Mucosa of descending colon (tissue), 3 donors: ENCODE measurements at regions not wholly inside any gene's neighbourhood (a gene's known extent, or its start where the extent isn't known, plus 50 kb on each side); places are given as distances from the start of the nearest gene placed in this dataset.

Experiments
- ATAC-seq: fragments of 200-7000 bp; cut with Tn5 transposase; one replicate; pipeline ENCODE4 v1.9.1; 2020; ENCODE audit warnings: mild to moderate bottlenecking, moderate library complexity
- DNase-seq, 3 donors: peaks; one replicate each; pipeline ENCODE4 v3.0.0-alpha.2; 2020
- H3K36me3 ChIP-seq: fragments of 200-600 bp; one replicate; pipeline ENCODE4 v1.8.0; 2021; ENCODE audit warnings: low read depth, mild to moderate bottlenecking
- H3K4me1 ChIP-seq: fragments of 200-600 bp; one replicate; pipeline ENCODE4 v1.8.0; 2021; ENCODE audit warnings: low read depth, mild to moderate bottlenecking
- H3K4me3 ChIP-seq: fragments of 200-600 bp; one replicate; pipeline ENCODE4 v1.8.0; 2021; ENCODE audit warnings: mild to moderate bottlenecking
- H3K9me3 ChIP-seq: fragments of 200-600 bp; one replicate; pipeline ENCODE4 v1.8.0; 2021; ENCODE audit warnings: mild to moderate bottlenecking
- CTCF ChIP-seq: fragments of 200-600 bp; IDR thresholded peaks from one replicate; pipeline ENCODE4 v1.8.0; 2022; ENCODE audit warnings: antibody characterized with exemption, mild to moderate bottlenecking
- intact Hi-C, 2 donors: fragments of 100-400 bp; cut with DNase I in 1 of 2; cut with micrococcal nuclease in 1 of 2; formaldehyde crosslinking; loops; one replicate each; pipeline versions ENCODE4 v1.11.0 to v1.11.1; 2022; cut with DNase I, micrococcal nuclease
- donor health status: DM: no; HTN: no; CAD: no; lungs with moderate emphysema.
- donor health status: DM: no; HTN: no; CAD: no.
- donor health status: DM: no; HTN: yes; CAD: no.

DNA sequence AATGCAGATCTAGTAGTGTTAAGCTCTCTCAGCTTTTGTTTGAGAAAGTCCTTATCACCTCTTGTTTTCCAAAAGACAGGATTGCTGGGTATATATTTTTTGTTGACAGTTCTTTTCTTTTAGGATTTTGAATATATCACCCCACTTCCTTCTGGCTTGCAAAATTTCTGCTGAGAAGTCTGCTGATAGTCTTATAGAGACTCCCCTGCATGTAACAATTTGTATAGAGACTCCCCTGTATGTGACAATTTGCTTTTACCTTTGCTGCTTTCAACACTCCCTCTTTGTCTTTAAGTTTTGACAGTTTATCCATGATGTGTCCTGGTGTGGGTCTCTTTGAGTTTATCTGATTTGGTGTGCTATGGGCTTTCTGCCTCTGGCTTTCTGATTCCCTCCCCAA, 115.0 kb upstream of the CCDC85A start:
- Histone ChIP-seq H3K36me3 (no peaks in the 10 kb centered on the region), H3K4me1 (no peaks in the 10 kb centered on the region), H3K4me3 (no peak overlapping the region), H3K9me3 (no peaks in the 10 kb centered on the region)
- no peak for DNase-seq
- ATAC-seq, result no peak
- intact Hi-C loops, result no loop called here
- no peak for TF ChIP-seq CTCF

- TF ChIP-seq CTCF, result no peak
Measured at GRCh38 chr2:56077359-56077915, 106.4 kb upstream of the CCDC85A start.

GRCh38 chr2:56082665-56083064, 101.1 kb upstream of the CCDC85A start:
- intact Hi-C loops, result no loop called here
- H3K36me3 ChIP-seq, result no peaks in the 10 kb centered on the region
- no peak for ATAC-seq
- no peak for DNase-seq
- H3K4me1 ChIP-seq, result no peaks in the 10 kb centered on the region
- H3K9me3 ChIP-seq, result no peaks in the 10 kb centered on the region
- no peak overlapping the region for H3K4me3 ChIP-seq
- no peak for TF ChIP-seq CTCF

More at GRCh38 chr2:56077359-56077915, 106.4 kb upstream of the CCDC85A start:
- no peaks in the 10 kb centered on the region for H3K9me3 ChIP-seq
- peak in 1 of 3 donors; percentile 12 for DNase-seq
- no peaks in the 10 kb centered on the region for H3K4me1 ChIP-seq
- intact Hi-C loops, result no loop called here
- no peak overlapping the region for H3K4me3 ChIP-seq
- no peak for ATAC-seq
- no peaks in the 10 kb centered on the region for H3K36me3 ChIP-seq

DNA sequence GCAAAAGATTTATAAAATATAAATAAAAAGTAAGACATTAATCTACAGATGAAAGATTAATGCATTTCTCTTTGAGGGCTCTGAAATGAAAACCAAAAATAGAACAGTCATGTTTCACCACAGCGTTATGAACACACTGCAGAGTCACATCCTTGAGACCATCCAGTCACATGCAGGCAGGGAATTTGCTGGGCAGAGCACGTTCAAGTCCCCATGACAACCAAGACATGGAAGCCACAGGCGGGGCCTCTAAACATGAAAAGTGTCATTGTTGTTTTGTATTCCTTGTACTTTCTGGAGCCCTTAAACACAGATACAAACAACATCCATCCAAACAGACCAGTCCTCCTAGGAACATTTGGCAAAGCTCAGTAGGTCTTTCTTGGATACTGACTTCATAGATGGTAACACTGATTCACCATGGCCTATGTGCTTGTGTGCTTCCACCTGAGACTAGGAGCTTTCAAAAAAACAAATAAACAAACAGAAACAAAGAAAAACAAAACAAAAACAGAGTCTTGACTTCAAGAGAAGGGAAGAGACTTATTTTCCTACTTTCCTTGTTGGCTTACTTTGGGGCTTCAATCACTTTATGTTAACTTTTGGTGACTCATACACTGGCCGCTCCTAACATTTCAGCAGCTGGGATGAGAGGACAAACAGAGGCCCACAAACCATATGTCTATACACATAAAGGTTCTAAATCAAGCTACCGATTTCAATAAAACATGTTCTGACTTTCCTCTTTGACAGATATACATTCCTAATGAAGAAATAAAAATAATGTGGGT, 99.5 kb upstream of the CCDC85A start:
- DNase-seq, result no peak
- TF ChIP-seq CTCF, result no peak

GRCh38 chr2:56086336-56086735, 97.5 kb upstream of the CCDC85A start:
- no peak for DNase-seq
- TF ChIP-seq CTCF, result no peak
- H3K4me3 ChIP-seq, result no peak overlapping the region
- H3K9me3 ChIP-seq, result no peaks in the 10 kb centered on the region
- intact Hi-C loops, result no loop called here
- ATAC-seq, result no peak
- H3K4me1 ChIP-seq, result no peaks in the 10 kb centered on the region
- H3K36me3 ChIP-seq, result no peaks in the 10 kb centered on the region

More for the DNA sequence above, 99.5 kb upstream of the CCDC85A start:
- no peaks in the 10 kb centered on the region for H3K4me1 ChIP-seq
- H3K4me3 ChIP-seq, result no peak overlapping the region
- H3K9me3 ChIP-seq, result no peaks in the 10 kb centered on the region
- ATAC-seq, result no peak
- no peaks in the 10 kb centered on the region for H3K36me3 ChIP-seq
- intact Hi-C loops, result no loop called here
